Activated CD8-positive, alpha-beta T cell treated with anti-CD3 and anti-CD28 coated beads for 36 hours (primary cell): ENCODE measurements at regions not wholly inside any gene's neighbourhood (a gene's known extent, or its start where the extent isn't known, plus 50 kb on each side); places are given as distances from the start of the nearest gene placed in this dataset.

ENCODE experiments used
- ATAC-seq: fragments of 200-7000 bp; cut with Tn5 transposase; one replicate; pipeline ENCODE4 v1.10.0; 2021; ENCODE audit warnings: mild to moderate bottlenecking, moderate library complexity
- CTCF ChIA-PET: fragments of 350-600 bp; sonication (Branson Sonifier 250); formaldehyde crosslinking; loops from one replicate; lab custom pipeline; 2021; ENCODE audit warnings: antibody characterized with exemption; lab: Charles Lee
- POLR2A ChIA-PET: fragments of 350-600 bp; sonication (Branson Sonifier 250); formaldehyde crosslinking; loops from one replicate; lab custom pipeline; 2021; ENCODE audit warnings: antibody characterized with exemption; lab: Charles Lee
- DNase-seq: peaks from one replicate; pipeline ENCODE4 v3.0.0-alpha.2; 2020
- H3K27ac Mint-ChIP-seq: one replicate; pipeline ENCODE4 v1.8.0; 2021; ENCODE audit warnings: mild to moderate bottlenecking, mixed read lengths
- H3K27me3 Mint-ChIP-seq: one replicate; pipeline ENCODE4 v1.8.0; 2021; ENCODE audit warnings: mixed read lengths
- H3K36me3 Mint-ChIP-seq: one replicate; pipeline ENCODE4 v1.8.0; 2021; ENCODE audit warnings: low read depth, mixed read lengths
- H3K4me1 Mint-ChIP-seq: one replicate; pipeline ENCODE4 v1.8.0; 2021; ENCODE audit warnings: low read depth, mixed read lengths
- H3K4me3 Mint-ChIP-seq: one replicate; pipeline ENCODE4 v1.8.0; 2021; ENCODE audit warnings: mild to moderate bottlenecking, moderate library complexity, mixed read lengths
- H3K9me3 Mint-ChIP-seq: one replicate; pipeline ENCODE4 v1.8.0; 2021; ENCODE audit warnings: mixed read lengths
- intact Hi-C: fragments of 100-400 bp; cut with micrococcal nuclease; formaldehyde crosslinking; loops from one replicate; pipeline ENCODE4 v1.10.0; 2022
- TF ChIP-seq, protein P1 (sequence below): fragments of 200-600 bp; IDR thresholded peaks from one replicate; pipeline ENCODE4 v1.8.0; 2022; ENCODE audit warnings: antibody characterized with exemption, mild to moderate bottlenecking

DNA sequence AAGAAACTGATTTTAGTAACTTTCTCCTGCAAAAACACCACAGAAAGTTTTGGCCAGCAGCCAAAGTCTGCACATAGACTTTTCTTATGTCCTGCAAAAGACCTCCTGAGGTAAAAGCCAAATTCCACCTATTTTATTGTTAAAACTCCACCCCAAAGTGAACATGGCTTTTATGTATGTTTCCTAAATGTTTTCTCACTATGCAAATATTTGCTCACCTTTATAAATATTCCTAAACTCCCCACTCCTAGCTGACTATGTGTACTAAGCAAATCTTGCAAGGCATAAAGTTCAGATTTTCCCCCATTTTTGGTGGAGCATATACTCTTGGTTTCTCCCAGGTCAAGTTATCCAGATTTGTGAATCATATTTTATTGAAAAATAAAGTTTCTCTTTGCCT is 446.2 kb downstream of the DNAH5 start:
- no peak overlapping the region for H3K27ac Mint-ChIP-seq
- DNase-seq, result no peak
- no peak overlapping the region for H3K4me3 Mint-ChIP-seq
- ATAC-seq, result no peak
- CTCF ChIA-PET, result no interaction called here
- no peaks in the 10 kb centered on the region for H3K27me3 Mint-ChIP-seq
- peaks cover under 1% of the 10 kb centered on the region for H3K9me3 Mint-ChIP-seq
- intact Hi-C loops, result no loop called here
- TF ChIP-seq, protein P1, sequence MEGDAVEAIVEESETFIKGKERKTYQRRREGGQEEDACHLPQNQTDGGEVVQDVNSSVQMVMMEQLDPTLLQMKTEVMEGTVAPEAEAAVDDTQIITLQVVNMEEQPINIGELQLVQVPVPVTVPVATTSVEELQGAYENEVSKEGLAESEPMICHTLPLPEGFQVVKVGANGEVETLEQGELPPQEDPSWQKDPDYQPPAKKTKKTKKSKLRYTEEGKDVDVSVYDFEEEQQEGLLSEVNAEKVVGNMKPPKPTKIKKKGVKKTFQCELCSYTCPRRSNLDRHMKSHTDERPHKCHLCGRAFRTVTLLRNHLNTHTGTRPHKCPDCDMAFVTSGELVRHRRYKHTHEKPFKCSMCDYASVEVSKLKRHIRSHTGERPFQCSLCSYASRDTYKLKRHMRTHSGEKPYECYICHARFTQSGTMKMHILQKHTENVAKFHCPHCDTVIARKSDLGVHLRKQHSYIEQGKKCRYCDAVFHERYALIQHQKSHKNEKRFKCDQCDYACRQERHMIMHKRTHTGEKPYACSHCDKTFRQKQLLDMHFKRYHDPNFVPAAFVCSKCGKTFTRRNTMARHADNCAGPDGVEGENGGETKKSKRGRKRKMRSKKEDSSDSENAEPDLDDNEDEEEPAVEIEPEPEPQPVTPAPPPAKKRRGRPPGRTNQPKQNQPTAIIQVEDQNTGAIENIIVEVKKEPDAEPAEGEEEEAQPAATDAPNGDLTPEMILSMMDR, result no peak
- no peaks in the 10 kb centered on the region for H3K36me3 Mint-ChIP-seq
- POLR2A ChIA-PET, result no interaction called here
- H3K4me1 Mint-ChIP-seq, result no peaks in the 10 kb centered on the region

DNA sequence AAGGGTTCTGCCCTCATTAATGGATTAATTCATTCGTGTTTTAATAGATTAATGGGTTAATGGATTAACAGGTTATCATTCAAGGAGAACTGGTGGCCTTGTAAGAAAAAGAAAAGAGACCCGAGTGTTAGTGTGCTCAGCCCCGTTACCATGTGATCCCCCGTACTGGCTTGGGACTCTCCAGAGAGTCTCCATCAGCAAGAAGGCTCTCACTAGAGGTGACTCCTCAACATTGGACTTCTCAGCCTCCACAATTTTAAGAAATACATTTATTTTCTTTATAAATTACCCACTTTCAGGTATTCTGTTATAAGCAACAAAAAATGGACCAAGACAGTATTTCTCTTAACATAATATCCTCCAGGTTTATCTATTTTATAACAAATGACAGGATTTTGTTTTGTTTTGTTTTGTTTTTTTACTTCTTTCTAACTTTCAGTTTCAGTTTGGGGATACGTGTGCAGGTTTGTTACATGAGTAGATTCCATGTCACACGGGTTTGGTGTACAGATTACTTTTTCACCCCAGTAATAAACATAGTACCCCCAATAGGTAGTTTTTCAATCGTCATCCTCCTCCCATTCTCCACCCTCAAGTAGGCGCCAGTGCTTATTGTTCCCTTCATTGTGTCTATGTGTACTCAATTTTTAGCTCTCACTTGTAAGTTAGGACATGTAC is 456.1 kb downstream of the DNAH5 start:
- no peak for ATAC-seq
- CTCF ChIA-PET, result no interaction called here
- H3K9me3 Mint-ChIP-seq, result peaks cover 6% of the 10 kb centered on the region

DNA sequence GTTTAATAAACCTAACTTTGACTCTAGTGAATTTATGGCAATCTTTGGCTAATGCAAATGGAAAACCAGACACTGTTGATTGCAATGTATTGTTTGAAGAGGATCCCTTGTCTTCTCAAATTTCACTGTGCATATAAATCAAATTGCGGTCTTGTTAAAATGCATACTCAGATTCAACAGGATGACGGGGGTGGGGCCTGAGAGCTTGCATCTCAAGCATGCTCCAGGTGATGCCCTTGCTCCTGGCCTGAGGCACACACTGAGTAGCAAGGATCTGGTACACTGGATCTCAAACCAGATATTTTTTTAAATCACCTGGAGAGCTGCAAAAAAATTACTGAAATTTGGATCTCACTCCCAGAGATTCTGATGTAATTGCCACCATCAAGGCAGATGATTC is 463.7 kb downstream of the DNAH5 start:
- H3K27me3 Mint-ChIP-seq, result no peaks in the 10 kb centered on the region
- CTCF ChIA-PET, result no interaction called here
- H3K9me3 Mint-ChIP-seq, result peaks cover 5% of the 10 kb centered on the region
- no peak for ATAC-seq
- H3K27ac Mint-ChIP-seq, result no peak overlapping the region
- intact Hi-C loops, result no loop called here
- no peak for DNase-seq
- no peak overlapping the region for H3K4me3 Mint-ChIP-seq
- H3K36me3 Mint-ChIP-seq, result no peaks in the 10 kb centered on the region
- TF ChIP-seq, protein P1, result no peak
- POLR2A ChIA-PET, result no interaction called here
- H3K4me1 Mint-ChIP-seq, result no peaks in the 10 kb centered on the region

More for the DNA sequence above, 456.1 kb downstream of the DNAH5 start:
- POLR2A ChIA-PET, result no interaction called here
- intact Hi-C loops, result no loop called here
- Mint-ChIP-seq H3K4me1 (no peaks in the 10 kb centered on the region), H3K4me3 (no peak overlapping the region), H3K27ac (no peak overlapping the region), H3K27me3 (no peaks in the 10 kb centered on the region), H3K36me3 (no peaks in the 10 kb centered on the region)
- TF ChIP-seq, protein P1, result no peak
- no peak for DNase-seq

DNA sequence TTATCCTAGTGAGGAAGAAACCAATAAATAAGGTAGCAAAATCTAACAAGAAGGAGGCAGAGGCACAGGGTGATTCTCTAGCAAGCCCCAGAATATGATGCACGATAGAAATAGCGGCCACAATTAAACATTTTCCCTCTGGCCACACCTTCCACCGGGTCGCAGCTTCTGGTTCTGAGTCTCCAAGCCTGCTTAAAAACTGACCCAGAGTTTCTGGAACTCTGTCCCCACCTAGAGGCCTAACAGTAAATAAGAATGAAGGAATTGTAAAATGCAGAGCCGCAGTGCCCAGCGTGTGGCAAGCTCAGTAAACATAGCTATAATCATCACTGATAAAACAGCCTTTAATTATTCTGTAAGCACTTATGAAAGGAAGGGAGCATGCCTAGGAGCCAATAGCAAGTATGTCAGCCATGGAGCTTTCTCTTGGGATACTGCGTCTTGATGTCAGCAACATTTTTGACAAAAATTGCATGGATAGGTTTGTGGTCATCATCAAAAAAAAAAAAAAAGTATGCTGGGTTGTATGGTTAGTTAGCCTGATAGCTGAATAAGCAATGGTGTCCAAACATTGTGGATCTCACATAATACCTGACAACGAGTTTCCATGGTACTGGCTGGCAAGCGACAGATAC is 465.5 kb downstream of the DNAH5 start:
- DNase-seq, result no peak

More for the DNA sequence above, 465.5 kb downstream of the DNAH5 start:
- TF ChIP-seq, protein P1, result no peak
- Mint-ChIP-seq H3K27ac (no peak overlapping the region), H3K36me3 (no peaks in the 10 kb centered on the region), H3K9me3 (peaks cover 2% of the 10 kb centered on the region), H3K27me3 (no peaks in the 10 kb centered on the region), H3K4me3 (no peak overlapping the region), H3K4me1 (no peaks in the 10 kb centered on the region)
- intact Hi-C loops, result no loop called here
- ChIA-PET CTCF (interaction anchor here (1.0 kb wide), 1 partner anchor 17 kb away, joined by 3 read pairs; no protein-coding TSS in a partner anchor), POLR2A (interaction anchor here (1.2 kb wide), 1 partner anchor 24 kb away, joined by 3 read pairs; no protein-coding TSS in a partner anchor)
- ATAC-seq, result no peak
